SK-N-MC (cell line): ENCODE measurements at regions not wholly inside any gene's neighbourhood (a gene's known extent, or its start where the extent isn't known, plus 50 kb on each side); places are given as distances from the start of the nearest gene placed in this dataset.

Source experiments
- DNase-seq: peaks from one replicate; pipeline ENCODE4 v3.0.0-alpha.2; 2011; ENCODE audit warnings: low read depth, low spot score
- H3K27ac ChIP-seq: fragments of 200-600 bp; sonication (generic); 2 replicates; pipeline ENCODE4 v1.5.1; 2016; ENCODE audit warnings: mixed run types
- H3K36me3 ChIP-seq: fragments of 200-600 bp; sonication (generic); 2 replicates; pipeline ENCODE4 v1.6.1; 2017; ENCODE audit warnings: antibody characterized with exemption, low read length, mixed read lengths; ENCODE audit not compliant: insufficient read depth
- H3K4me3 ChIP-seq: fragments of 200-600 bp; sonication (generic); 2 replicates; pipeline ENCODE4 v1.5.1; 2016
- H3K9ac ChIP-seq: fragments of 200-600 bp; sonication (generic); 2 replicates; pipeline ENCODE4 v1.8.0; 2017; ENCODE audit warnings: mixed run types, mixed read lengths; ENCODE audit not compliant: insufficient read length
- H3K9me3 ChIP-seq: fragments of 200-600 bp; sonication (generic); 2 replicates; pipeline ENCODE4 v1.6.1; 2017; ENCODE audit warnings: low read depth, mild to moderate bottlenecking, antibody characterized with exemption, low read length, moderate library complexity, mixed read lengths
- EZH2 ChIP-seq: fragments of 200-600 bp; sonication (generic); IDR thresholded peaks from one replicate; pipeline ENCODE4 v1.6.1; 2017; ENCODE audit warnings: antibody characterized with exemption
- FOXP2 ChIP-seq: optimal IDR thresholded peaks from 2 replicates; pipeline ENCODE3; 2011; ENCODE audit warnings: mild to moderate bottlenecking, moderate library complexity; ENCODE audit not compliant: insufficient read depth; ENCODE audit errors: extremely low read length, control extremely low read depth
- POLR2AphosphoS5 ChIP-seq: IDR thresholded peaks from 2 replicates; pipeline ENCODE4 v1.6.1; 2012; ENCODE audit warnings: mild to moderate bottlenecking, low read depth, low read length, borderline replicate concordance

DNA sequence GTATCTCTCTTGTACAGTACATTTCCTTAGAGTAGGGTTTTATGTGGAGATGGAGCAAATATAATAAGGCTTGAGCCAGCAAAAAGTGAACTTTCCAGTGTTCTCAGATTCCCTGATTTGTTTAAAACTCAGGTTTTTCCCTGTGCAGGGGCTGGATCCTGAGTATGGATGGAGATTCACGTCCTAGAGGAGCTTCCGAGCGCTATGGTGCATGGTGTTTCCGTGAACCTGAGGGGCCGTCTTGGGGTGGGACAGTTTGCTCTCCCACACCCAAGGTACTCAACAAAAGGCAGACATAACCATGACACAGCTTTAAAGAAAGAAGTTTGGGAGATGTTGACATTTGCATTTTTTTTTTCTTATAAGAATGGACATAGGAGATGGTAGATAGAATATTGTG lies 122.5 kb downstream of the SEC23IP start:
- Histone ChIP-seq H3K36me3 (no peaks in the 10 kb centered on the region), H3K27ac (no peak overlapping the region), H3K9me3 (no peaks in the 10 kb centered on the region), H3K9ac (no peak overlapping the region), H3K4me3 (no peak overlapping the region)
- TF ChIP-seq POLR2AphosphoS5 (no peak), FOXP2 (no peak), EZH2 (no peak)
- no peak for DNase-seq

DNA sequence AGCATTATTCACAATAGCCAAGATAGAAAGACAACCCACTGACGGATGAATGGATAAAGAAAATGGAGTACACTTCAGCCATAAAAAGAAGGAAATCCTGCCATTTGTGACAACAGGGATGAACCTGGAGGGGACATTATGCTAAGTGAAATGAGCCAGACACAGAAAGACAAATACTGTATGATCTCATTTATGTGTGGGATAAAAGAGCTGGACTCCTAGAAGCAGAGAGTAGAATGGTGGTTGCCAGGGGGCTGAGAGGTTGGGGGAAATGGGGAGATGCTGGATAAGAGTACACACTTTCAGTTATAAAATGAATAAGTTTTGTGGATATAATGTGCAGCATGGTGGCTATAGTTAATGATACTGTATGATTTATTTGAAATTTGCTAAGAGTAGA lies 124.4 kb downstream of the SEC23IP start:
- H3K36me3 ChIP-seq: no peaks in the 10 kb centered on the region
- no peak overlapping the region for H3K27ac ChIP-seq
- DNase-seq: no peak
- H3K9me3 ChIP-seq: no peaks in the 10 kb centered on the region
- TF ChIP-seq POLR2AphosphoS5 (no peak), EZH2 (no peak), FOXP2 (no peak)
- no peak overlapping the region for H3K4me3 ChIP-seq
- no peak overlapping the region for H3K9ac ChIP-seq

DNA sequence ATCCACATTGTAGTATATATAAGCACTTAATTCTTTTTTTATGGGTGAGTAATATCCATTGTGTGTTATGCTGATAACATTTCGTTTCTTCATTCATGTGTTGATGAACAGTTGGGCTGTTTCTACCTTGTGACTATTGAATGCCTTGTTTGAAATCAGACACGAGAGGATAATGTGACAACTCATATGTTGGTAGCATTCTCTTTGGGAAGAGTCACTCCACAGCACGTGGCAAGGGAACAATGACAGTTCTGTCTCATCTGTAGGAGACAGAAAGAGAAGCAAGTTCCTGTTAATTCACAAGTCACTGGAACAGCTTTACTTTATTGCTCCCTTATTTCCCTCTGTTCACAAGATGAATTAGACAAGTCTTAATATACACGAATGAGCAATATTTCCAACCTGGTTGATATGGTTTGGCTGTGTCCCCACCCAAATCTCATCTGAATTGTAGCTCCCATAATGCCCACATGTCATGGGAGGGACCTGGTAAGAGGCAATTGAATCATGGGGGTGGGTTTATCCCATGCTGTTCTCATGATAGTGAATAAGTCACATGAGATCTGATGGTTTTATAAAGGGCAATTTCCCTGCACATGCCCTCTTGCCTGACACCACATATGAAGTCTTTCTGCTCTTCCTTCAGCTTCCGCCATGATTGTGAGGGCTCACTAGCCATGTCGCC lies 125.3 kb downstream of the SEC23IP start:
- Histone ChIP-seq H3K36me3 (no peaks in the 10 kb centered on the region), H3K9ac (no peak overlapping the region), H3K27ac (no peak overlapping the region), H3K9me3 (no peaks in the 10 kb centered on the region), H3K4me3 (no peak overlapping the region)
- no peak for DNase-seq
- TF ChIP-seq POLR2AphosphoS5: no peak

DNA sequence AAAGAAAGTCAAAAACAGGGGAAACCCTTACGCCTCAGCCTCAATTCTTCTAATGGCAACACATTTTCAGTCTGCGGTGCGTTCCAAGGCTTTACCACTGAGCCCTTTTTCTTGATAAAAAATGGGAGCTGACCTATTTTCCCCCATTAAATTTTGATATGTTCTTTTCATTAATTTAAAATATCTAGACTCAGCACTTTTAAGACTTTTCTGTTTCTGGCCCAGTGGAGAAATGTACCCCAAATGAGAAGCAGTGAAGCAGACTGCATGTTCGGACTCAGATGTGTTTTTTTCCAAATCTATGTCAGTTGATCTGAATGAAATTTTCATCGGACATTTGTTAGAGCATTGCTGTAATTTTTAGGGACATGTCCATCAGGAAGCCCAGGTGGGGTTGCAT lies 126.2 kb downstream of the SEC23IP start:
- H3K9ac ChIP-seq: no peak overlapping the region
- TF ChIP-seq EZH2: no peak
- no peaks in the 10 kb centered on the region for H3K9me3 ChIP-seq
- DNase-seq: no peak
- no peak overlapping the region for H3K4me3 ChIP-seq
- H3K36me3 ChIP-seq: no peaks in the 10 kb centered on the region
- no peak overlapping the region for H3K27ac ChIP-seq

DNA sequence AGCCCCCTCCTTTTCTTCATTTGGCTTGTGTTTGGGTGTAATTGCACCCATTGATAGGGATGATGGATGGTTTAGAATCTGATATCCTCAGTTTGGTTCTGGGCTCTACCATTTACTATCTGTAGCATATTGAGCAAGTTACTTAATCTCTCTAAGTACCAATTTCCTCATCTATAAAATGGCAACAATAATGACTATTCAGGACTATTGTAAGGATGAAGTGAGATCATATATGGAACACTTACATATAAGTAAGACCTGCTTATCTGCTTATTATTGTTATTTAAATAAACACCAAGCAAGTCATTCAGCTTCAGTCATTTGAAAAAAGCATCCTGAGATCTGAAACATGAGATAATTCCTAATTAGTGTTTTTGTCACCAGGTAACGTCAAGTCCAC lies 127.0 kb downstream of the SEC23IP start:
- no peak for TF ChIP-seq FOXP2
- TF ChIP-seq POLR2AphosphoS5: no peak
- no peak for TF ChIP-seq EZH2
- DNase-seq: no peak
- no peaks in the 10 kb centered on the region for H3K36me3 ChIP-seq
- H3K9ac ChIP-seq: no peak overlapping the region
- no peak overlapping the region for H3K4me3 ChIP-seq
- H3K9me3 ChIP-seq: no peaks in the 10 kb centered on the region
- H3K27ac ChIP-seq: no peak overlapping the region

DNA sequence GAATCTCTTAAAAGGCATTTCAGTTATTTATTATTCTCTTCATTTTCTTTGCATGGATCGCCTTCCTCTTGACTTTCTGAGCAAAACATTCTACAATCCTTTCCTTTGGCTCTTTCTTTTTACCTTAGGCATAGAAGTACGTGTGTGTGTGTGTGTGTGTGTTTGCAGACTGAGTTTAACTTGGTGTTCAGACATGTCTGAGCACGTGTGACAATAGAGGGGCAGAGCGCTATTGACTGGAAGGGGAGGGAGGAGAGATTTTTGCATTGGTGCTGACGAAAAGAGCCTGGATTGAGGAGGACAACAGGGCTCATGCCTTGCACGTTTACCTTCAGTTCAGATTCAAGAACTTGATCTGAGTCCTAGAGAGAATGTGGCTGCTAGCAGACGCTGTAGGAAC lies 129.8 kb downstream of the SEC23IP start:
- H3K9me3 ChIP-seq: no peaks in the 10 kb centered on the region
- DNase-seq: no peak
- TF ChIP-seq FOXP2 (no peak), EZH2 (no peak), POLR2AphosphoS5 (no peak)
- H3K4me3 ChIP-seq: no peak overlapping the region
- no peak overlapping the region for H3K9ac ChIP-seq
- H3K27ac ChIP-seq: no peak overlapping the region
- no peaks in the 10 kb centered on the region for H3K36me3 ChIP-seq

DNA sequence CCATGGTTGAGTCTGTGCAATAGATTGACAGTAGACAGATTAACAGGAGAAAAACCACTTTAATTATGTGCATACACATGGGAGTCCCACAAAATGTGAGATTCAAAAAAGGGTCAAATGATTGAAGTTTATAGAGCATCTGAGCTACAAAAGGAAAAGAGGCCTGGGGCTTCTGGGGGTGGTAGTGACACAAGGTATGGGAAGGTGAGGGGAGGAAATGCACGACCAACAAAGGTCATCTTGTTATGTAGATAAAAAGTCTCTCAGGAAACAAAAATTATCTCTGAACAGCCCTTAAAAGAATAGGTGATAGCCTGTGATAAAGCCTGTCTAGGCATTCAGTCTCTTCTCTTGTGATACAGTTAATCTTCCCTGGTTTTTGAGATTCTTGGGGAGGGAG lies 141.7 kb downstream of the SEC23IP start:
- Histone ChIP-seq H3K4me3 (no peak overlapping the region), H3K27ac (no peak overlapping the region), H3K9ac (no peak overlapping the region), H3K36me3 (no peaks in the 10 kb centered on the region), H3K9me3 (no peaks in the 10 kb centered on the region)
- no peak for TF ChIP-seq FOXP2
- DNase-seq: no peak

DNA sequence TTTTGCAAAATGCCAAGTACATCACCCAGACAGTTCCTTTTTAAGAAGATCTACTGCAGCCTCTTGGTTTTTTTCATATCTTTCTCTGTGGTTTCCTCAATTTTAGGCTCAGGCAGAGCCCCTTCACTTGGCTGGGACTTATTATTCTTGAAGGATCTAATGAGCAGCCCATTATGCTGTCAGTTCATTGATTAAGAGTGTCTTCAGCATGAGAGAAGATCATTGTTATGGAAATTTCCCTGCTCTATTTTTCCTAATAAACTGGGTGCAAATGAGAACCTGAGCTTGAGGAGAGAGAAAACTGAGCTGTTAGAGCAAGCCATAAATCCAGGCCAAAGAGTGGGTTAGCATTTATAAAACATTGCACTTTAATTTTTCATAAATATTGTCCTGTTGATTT lies 146.5 kb downstream of the SEC23IP start:
- no peaks in the 10 kb centered on the region for H3K9me3 ChIP-seq
- H3K36me3 ChIP-seq: no peaks in the 10 kb centered on the region
- H3K9ac ChIP-seq: no peak overlapping the region
- no peak overlapping the region for H3K4me3 ChIP-seq
- no peak for TF ChIP-seq FOXP2
- TF ChIP-seq EZH2: no peak
- TF ChIP-seq POLR2AphosphoS5: no peak
- no peak overlapping the region for H3K27ac ChIP-seq
- no peak for DNase-seq

DNA sequence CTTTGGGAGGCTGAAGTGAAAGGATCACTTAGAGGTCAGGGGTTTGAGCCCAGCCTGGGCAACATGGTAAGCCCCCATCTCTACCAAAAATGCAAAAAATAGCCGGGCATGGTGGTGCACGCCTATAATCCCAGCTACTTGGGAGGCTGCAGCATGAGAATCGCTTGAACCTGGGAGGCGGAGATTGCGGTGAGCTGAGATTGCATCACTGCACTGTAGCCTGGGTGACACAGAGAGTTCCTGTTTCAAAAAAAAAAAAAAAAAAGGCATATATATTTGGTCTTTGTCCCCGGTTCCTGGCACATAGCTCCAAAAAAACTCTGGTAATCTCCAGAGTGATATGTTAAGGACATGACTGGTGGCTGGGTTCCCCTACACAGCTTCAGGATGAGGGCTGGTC lies 147.3 kb downstream of the SEC23IP start:
- no peaks in the 10 kb centered on the region for H3K9me3 ChIP-seq
- no peaks in the 10 kb centered on the region for H3K36me3 ChIP-seq
- no peak overlapping the region for H3K4me3 ChIP-seq
- H3K9ac ChIP-seq: no peak overlapping the region
- no peak for TF ChIP-seq POLR2AphosphoS5
- no peak for TF ChIP-seq FOXP2
- no peak for TF ChIP-seq EZH2
- DNase-seq: no peak
- H3K27ac ChIP-seq: no peak overlapping the region
